GM23338 (cell line): ENCODE measurements at regions not wholly inside any gene's neighbourhood (a gene's known extent, or its start where the extent isn't known, plus 50 kb on each side); places are given as distances from the start of the nearest gene placed in this dataset.
A peak's percentile ranks its signal among the peaks of the same experiment; 100 is the strongest.

Source experiments
- ATAC-seq: fragments of 200-7000 bp; cut with Tn5 transposase; 3 replicates; pipeline ENCODE4 v1.9.1; 2020
- DNase-seq: peaks from one replicate; pipeline ENCODE4 v3.0.0-alpha.2; 2015; ENCODE audit warnings: low spot score
- H2AFZ ChIP-seq: fragments of 200-600 bp; sonication (generic); 2 replicates; pipeline ENCODE4 v1.8.0; 2016; ENCODE audit warnings: antibody characterized with exemption, mild to moderate bottlenecking, moderate library complexity
- H3F3A ChIP-seq: fragments of 200-600 bp; sonication (generic); replicated peaks from 2 replicates; pipeline ENCODE4 v1.8.0; 2017; ENCODE audit warnings: antibody characterized with exemption, mixed run types, low read depth
- H3K27ac ChIP-seq: fragments of 200-600 bp; sonication (generic); 2 replicates; pipeline ENCODE4 v1.6.1; 2016; ENCODE audit warnings: low read depth
- H3K27me3 ChIP-seq: fragments of 200-600 bp; sonication (generic); 2 replicates; pipeline ENCODE4 v1.8.0; 2016; ENCODE audit warnings: mild to moderate bottlenecking, mixed run types, moderate library complexity; ENCODE audit not compliant: insufficient read depth
- H3K36me3 ChIP-seq: fragments of 200-600 bp; sonication (generic); 2 replicates; pipeline ENCODE4 v1.8.0; 2016; ENCODE audit warnings: mild to moderate bottlenecking; ENCODE audit not compliant: insufficient read depth
- H3K4me1 ChIP-seq: fragments of 200-600 bp; sonication (generic); 2 replicates; pipeline ENCODE4 v1.8.0; 2016; ENCODE audit warnings: mild to moderate bottlenecking, moderate library complexity; ENCODE audit not compliant: insufficient read depth
- H3K4me2 ChIP-seq: fragments of 200-600 bp; sonication (generic); 2 replicates; pipeline ENCODE4 v1.7.1; 2017; ENCODE audit warnings: mixed run types
- H3K4me3 ChIP-seq: fragments of 200-600 bp; sonication (generic); 2 replicates; pipeline ENCODE4 v1.6.1; 2016; ENCODE audit warnings: mixed run types
- H3K79me2 ChIP-seq: fragments of 200-600 bp; sonication (generic); replicated peaks from 2 replicates; pipeline ENCODE4 v1.8.0; 2017; ENCODE audit warnings: mild to moderate bottlenecking; ENCODE audit not compliant: insufficient read depth
- H3K9me2 ChIP-seq: fragments of 200-600 bp; sonication (generic); 2 replicates; pipeline ENCODE4 v1.8.0; 2017; ENCODE audit not compliant: insufficient read depth
- H4K20me1 ChIP-seq: fragments of 200-600 bp; sonication (generic); replicated peaks from 2 replicates; pipeline ENCODE4 v1.8.0; 2017; ENCODE audit warnings: mild to moderate bottlenecking; ENCODE audit not compliant: insufficient read depth
- H3K27ac Mint-ChIP-seq: 2 replicates; pipeline ENCODE4 v1.8.0; 2020; ENCODE audit warnings: inconsistent platforms, mild to moderate bottlenecking, moderate library complexity, mixed read lengths
- H3K27me3 Mint-ChIP-seq: 3 replicates; pipeline ENCODE4 v1.8.0; 2022; ENCODE audit warnings: low read depth, mild to moderate bottlenecking, moderate library complexity, mixed read lengths, inconsistent platforms; ENCODE audit not compliant: insufficient read depth, poor library complexity
- H3K36me3 Mint-ChIP-seq: 3 replicates; pipeline ENCODE4 v1.8.0; 2021; ENCODE audit warnings: low read depth, mild to moderate bottlenecking, inconsistent platforms, moderate library complexity, mixed read lengths
- H3K4me1 Mint-ChIP-seq: 3 replicates; pipeline ENCODE4 v1.8.0; 2020; ENCODE audit warnings: mild to moderate bottlenecking, inconsistent platforms, mixed read lengths
- H3K4me3 Mint-ChIP-seq: 3 replicates; pipeline ENCODE4 v1.8.0; 2021; ENCODE audit warnings: moderate library complexity, mild to moderate bottlenecking, inconsistent platforms, mixed read lengths
- H3K9me3 Mint-ChIP-seq: 3 replicates; pipeline ENCODE4 v1.8.0; 2020; ENCODE audit warnings: moderate library complexity, mild to moderate bottlenecking, inconsistent platforms, mixed read lengths
- NANOG ChIP-seq: IDR thresholded peaks from 2 replicates; pipeline ENCODE4 v1.6.1; 2016; ENCODE audit warnings: antibody characterized with exemption, borderline replicate concordance
- POLR2AphosphoS5 ChIP-seq: IDR thresholded peaks from 2 replicates; pipeline ENCODE4 v1.6.1; 2016; ENCODE audit warnings: antibody characterized with exemption, low read depth
- STAT1 ChIP-seq: IDR thresholded peaks from one replicate; pipeline ENCODE4 v1.6.1; 2016; ENCODE audit warnings: antibody characterized with exemption; ENCODE audit not compliant: unreplicated experiment
- ZNF114 ChIP-seq: fragments of 250-450 bp; sonication (Bioruptor Pico); IDR thresholded peaks from 2 replicates; pipeline ENCODE4 v1.5.0; 2020; ENCODE audit warnings: mild to moderate bottlenecking, moderate library complexity
- TF ChIP-seq, protein P1 (sequence below): fragments of 250-450 bp; sonication (Bioruptor Pico); IDR thresholded peaks from 2 replicates; pipeline ENCODE4 v1.5.0; 2020; ENCODE audit warnings: mild to moderate bottlenecking, moderate library complexity

DNA sequence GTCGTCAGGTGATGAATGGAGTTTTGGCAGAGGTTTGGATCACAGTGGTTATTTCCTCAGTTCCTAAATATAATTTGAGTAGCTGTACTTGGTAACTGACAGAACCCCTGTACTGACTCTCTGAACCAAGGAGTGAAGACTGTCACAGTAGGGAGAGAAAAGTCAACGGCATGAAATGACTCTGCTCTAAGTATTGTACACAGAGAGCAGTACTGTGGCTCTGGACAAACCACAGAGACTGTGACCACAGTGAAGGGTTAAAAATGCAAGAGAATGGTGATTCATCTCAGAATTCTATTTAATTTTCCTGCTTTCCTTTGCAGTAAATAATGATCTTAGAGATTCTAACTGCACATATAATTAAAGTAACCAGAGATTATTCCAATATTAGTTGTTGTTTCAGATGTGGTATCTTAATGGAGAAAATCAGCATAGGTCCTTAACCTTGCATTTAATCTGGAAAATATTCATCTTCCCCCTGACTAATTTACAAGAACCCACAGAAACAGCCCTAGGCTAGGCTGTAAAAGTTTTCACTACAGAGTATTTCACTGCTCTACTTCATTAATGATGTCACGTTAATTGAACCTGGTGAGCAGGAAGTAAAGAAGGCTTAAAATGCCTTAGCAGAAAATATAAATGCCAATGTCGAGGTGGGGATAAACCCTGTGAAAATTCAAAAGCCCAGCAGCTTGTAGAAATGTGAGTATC lies 221.9 kb downstream of the LIG4 start:
- TF ChIP-seq STAT1 (no peak), POLR2AphosphoS5 (no peak), ZNF114 (CRISPR knock-in tag) (no peak)
- TF ChIP-seq, protein P1, sequence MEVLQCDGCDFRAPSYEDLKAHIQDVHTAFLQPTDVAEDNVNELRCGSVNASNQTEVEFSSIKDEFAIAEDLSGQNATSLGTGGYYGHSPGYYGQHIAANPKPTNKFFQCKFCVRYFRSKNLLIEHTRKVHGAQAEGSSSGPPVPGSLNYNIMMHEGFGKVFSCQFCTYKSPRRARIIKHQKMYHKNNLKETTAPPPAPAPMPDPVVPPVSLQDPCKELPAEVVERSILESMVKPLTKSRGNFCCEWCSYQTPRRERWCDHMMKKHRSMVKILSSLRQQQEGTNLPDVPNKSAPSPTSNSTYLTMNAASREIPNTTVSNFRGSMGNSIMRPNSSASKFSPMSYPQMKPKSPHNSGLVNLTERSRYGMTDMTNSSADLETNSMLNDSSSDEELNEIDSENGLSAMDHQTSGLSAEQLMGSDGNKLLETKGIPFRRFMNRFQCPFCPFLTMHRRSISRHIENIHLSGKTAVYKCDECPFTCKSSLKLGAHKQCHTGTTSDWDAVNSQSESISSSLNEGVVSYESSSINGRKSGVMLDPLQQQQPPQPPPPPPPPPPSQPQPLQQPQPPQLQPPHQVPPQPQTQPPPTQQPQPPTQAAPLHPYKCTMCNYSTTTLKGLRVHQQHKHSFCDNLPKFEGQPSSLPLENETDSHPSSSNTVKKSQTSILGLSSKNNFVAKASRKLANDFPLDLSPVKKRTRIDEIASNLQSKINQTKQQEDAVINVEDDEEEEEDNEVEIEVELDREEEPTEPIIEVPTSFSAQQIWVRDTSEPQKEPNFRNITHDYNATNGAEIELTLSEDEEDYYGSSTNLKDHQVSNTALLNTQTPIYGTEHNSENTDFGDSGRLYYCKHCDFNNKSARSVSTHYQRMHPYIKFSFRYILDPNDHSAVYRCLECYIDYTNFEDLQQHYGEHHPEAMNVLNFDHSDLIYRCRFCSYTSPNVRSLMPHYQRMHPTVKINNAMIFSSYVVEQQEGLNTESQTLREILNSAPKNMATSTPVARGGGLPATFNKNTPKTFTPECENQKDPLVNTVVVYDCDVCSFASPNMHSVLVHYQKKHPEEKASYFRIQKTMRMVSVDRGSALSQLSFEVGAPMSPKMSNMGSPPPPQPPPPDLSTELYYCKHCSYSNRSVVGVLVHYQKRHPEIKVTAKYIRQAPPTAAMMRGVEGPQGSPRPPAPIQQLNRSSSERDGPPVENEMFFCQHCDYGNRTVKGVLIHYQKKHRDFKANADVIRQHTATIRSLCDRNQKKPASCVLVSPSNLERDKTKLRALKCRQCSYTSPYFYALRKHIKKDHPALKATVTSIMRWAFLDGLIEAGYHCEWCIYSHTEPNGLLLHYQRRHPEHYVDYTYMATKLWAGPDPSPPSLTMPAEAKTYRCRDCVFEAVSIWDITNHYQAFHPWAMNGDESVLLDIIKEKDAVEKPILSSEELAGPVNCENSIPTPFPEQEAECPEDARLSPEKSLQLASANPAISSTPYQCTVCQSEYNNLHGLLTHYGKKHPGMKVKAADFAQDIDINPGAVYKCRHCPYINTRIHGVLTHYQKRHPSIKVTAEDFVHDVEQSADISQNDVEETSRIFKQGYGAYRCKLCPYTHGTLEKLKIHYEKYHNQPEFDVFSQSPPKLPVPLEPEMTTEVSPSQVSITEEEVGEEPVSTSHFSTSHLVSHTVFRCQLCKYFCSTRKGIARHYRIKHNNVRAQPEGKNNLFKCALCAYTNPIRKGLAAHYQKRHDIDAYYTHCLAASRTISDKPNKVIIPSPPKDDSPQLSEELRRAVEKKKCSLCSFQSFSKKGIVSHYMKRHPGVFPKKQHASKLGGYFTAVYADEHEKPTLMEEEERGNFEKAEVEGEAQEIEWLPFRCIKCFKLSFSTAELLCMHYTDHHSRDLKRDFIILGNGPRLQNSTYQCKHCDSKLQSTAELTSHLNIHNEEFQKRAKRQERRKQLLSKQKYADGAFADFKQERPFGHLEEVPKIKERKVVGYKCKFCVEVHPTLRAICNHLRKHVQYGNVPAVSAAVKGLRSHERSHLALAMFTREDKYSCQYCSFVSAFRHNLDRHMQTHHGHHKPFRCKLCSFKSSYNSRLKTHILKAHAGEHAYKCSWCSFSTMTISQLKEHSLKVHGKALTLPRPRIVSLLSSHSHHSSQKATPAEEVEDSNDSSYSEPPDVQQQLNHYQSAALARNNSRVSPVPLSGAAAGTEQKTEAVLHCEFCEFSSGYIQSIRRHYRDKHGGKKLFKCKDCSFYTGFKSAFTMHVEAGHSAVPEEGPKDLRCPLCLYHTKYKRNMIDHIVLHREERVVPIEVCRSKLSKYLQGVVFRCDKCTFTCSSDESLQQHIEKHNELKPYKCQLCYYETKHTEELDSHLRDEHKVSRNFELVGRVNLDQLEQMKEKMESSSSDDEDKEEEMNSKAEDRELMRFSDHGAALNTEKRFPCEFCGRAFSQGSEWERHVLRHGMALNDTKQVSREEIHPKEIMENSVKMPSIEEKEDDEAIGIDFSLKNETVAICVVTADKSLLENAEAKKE (CRISPR knock-in tag): no peak
- no peak overlapping the region for H2AFZ ChIP-seq
- Mint-ChIP-seq H3K27me3 (peaks cover 3% of the 10 kb centered on the region), H3K4me1 (peaks cover 3% of the 10 kb centered on the region; the same call in 2 of the 3 replicates), H3K4me3 (no peak overlapping the region), H3K9me3 (no peaks in the 10 kb centered on the region; the same call in 2 of the 3 replicates), H3K27ac (no peak overlapping the region), H3K36me3 (no peaks in the 10 kb centered on the region)
- no peaks in the 10 kb centered on the region for H3F3A ChIP-seq
- H3K27ac ChIP-seq: no peak overlapping the region
- no peak overlapping the region for H3K4me3 ChIP-seq
- H3K4me2 ChIP-seq: no peak overlapping the region
- no peaks in the 10 kb centered on the region for H3K36me3 ChIP-seq
- H3K79me2 ChIP-seq: no peaks in the 10 kb centered on the region
- DNase-seq (no peak), ATAC-seq (no peak)
- H3K9me2 ChIP-seq: 0 out of 2 replicates have a peak, but pooled peaks cover 3% of the 10 kb centered on the region
- no peaks in the 10 kb centered on the region for H4K20me1 ChIP-seq
- H3K27me3 ChIP-seq: no peaks in the 10 kb centered on the region
- H3K4me1 ChIP-seq: peaks cover 12% of the 10 kb centered on the region

DNA sequence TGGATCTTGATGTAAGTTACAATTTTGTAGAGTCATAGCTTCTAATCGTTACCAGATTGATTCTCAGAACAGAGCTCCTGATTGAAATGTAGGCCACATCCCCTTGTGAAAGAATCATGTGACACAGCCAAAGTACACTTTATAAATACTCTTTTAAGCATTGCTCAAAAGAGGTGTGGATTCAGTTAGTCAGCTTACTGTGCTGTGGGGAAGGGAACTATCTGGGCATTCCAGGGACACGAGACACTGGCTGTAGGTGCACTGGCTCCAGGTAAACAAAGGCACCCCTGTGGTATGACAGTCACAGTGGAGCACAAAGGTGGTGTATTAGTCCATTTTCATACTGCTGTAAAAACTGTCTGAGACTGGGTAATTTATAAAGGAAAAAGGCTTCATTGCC lies 222.8 kb downstream of the LIG4 start:
- Histone ChIP-seq H3K27me3 (no peaks in the 10 kb centered on the region), H3K4me2 (no peak overlapping the region), H3K27ac (no peak overlapping the region), H4K20me1 (no peaks in the 10 kb centered on the region), H3K9me2 (0 out of 2 replicates have a peak, but pooled peaks cover 3% of the 10 kb centered on the region), H3K36me3 (no peaks in the 10 kb centered on the region), H3K79me2 (no peaks in the 10 kb centered on the region), H3K4me1 (peaks cover 12% of the 10 kb centered on the region), H3K4me3 (no peak overlapping the region), H3F3A (no peaks in the 10 kb centered on the region), H2AFZ (peak overlapping the region; percentile 43; the same call in 1 of the 2 replicates)
- Mint-ChIP-seq H3K4me3 (no peak overlapping the region), H3K9me3 (no peaks in the 10 kb centered on the region; the same call in 2 of the 3 replicates), H3K27me3 (peaks cover 3% of the 10 kb centered on the region), H3K4me1 (peaks cover 3% of the 10 kb centered on the region; the same call in 2 of the 3 replicates), H3K36me3 (no peaks in the 10 kb centered on the region), H3K27ac (no peak overlapping the region)
- ATAC-seq (no peak), DNase-seq (no peak)
- TF ChIP-seq, protein P1 (CRISPR knock-in tag): no peak
- TF ChIP-seq NANOG (no peak), STAT1 (no peak)
